HEK293 (cell line): ENCODE measurements at regions not wholly inside any gene's neighbourhood (a gene's known extent, or its start where the extent isn't known, plus 50 kb on each side); places are given as distances from the start of the nearest gene placed in this dataset.

ENCODE experiments used
- GLIS1 ChIP-seq: fragments of 450-650 bp; formaldehyde crosslinking; IDR thresholded peaks from 2 replicates; pipeline ENCODE4 v1.5.1; 2016; ENCODE audit warnings: missing biosample characterization, missing genetic modification characterization
- GLIS2 ChIP-seq: fragments of 450-650 bp; formaldehyde crosslinking; IDR thresholded peaks from 2 replicates; pipeline ENCODE4 v1.5.1; 2016; ENCODE audit warnings: missing biosample characterization, missing genetic modification characterization
- KLF8 ChIP-seq: fragments of 450-650 bp; formaldehyde crosslinking; IDR thresholded peaks from 2 replicates; pipeline ENCODE4 v1.5.1; 2016; ENCODE audit warnings: missing biosample characterization, missing genetic modification characterization
- MYNN ChIP-seq: fragments of 450-650 bp; formaldehyde crosslinking; IDR thresholded peaks from 2 replicates; pipeline ENCODE4 v1.5.1; 2016; ENCODE audit warnings: missing biosample characterization, missing genetic modification characterization, borderline replicate concordance
- OSR2 ChIP-seq: fragments of 450-650 bp; formaldehyde crosslinking; IDR thresholded peaks from 2 replicates; pipeline ENCODE4 v1.5.1; 2016; ENCODE audit warnings: missing biosample characterization, missing genetic modification characterization
- SCRT2 ChIP-seq: fragments of 450-650 bp; formaldehyde crosslinking; IDR thresholded peaks from 2 replicates; pipeline ENCODE4 v1.5.1; 2016; ENCODE audit warnings: missing biosample characterization, missing genetic modification characterization
- SETDB1 ChIP-seq: IDR thresholded peaks from one replicate; pipeline ENCODE4 v1.6.1; 2017; ENCODE audit warnings: mild to moderate bottlenecking, low read length, moderate library complexity, mixed read lengths; ENCODE audit not compliant: insufficient read length
- SP7 ChIP-seq: fragments of 450-650 bp; formaldehyde crosslinking; IDR thresholded peaks from 2 replicates; pipeline ENCODE4 v1.5.1; 2016; ENCODE audit warnings: missing biosample characterization, missing genetic modification characterization
- TCF7L2 ChIP-seq: IDR thresholded peaks from 2 replicates; pipeline ENCODE4 v1.6.1; 2011; ENCODE audit warnings: low read depth, mild to moderate bottlenecking, inconsistent platforms, low read length, moderate library complexity, borderline replicate concordance
- ZBTB7A ChIP-seq: fragments of 450-650 bp; formaldehyde crosslinking; IDR thresholded peaks from 2 replicates; pipeline ENCODE4 v1.5.1; 2016; ENCODE audit warnings: low read depth, missing biosample characterization, missing genetic modification characterization
- ZEB2 ChIP-seq: fragments of 450-650 bp; formaldehyde crosslinking; IDR thresholded peaks from 2 replicates; pipeline ENCODE4 v1.5.1; 2016; ENCODE audit warnings: missing biosample characterization, missing genetic modification characterization
- ZNF155 ChIP-seq: fragments of 450-650 bp; formaldehyde crosslinking; IDR thresholded peaks from 2 replicates; pipeline ENCODE4 v1.5.1; 2016; ENCODE audit warnings: missing biosample characterization, missing genetic modification characterization
- ZNF184 ChIP-seq: fragments of 450-650 bp; IDR thresholded peaks from 2 replicates; pipeline ENCODE4 v1.5.1; 2018; ENCODE audit warnings: missing biosample characterization, mild to moderate bottlenecking, missing genetic modification characterization
- ZNF266 ChIP-seq: fragments of 450-650 bp; formaldehyde crosslinking; IDR thresholded peaks from 2 replicates; pipeline ENCODE4 v1.5.1; 2016; ENCODE audit warnings: missing biosample characterization, missing genetic modification characterization, low read depth
- ZNF302 ChIP-seq: fragments of 450-650 bp; formaldehyde crosslinking; IDR thresholded peaks from 2 replicates; pipeline ENCODE4 v1.5.1; 2016; ENCODE audit warnings: missing biosample characterization, missing genetic modification characterization, low read depth
- ZNF354C ChIP-seq: fragments of 450-650 bp; formaldehyde crosslinking; IDR thresholded peaks from 2 replicates; pipeline ENCODE4 v1.5.1; 2016; ENCODE audit warnings: missing biosample characterization, missing genetic modification characterization, low read depth, borderline replicate concordance
- ZNF416 ChIP-seq: fragments of 450-650 bp; formaldehyde crosslinking; IDR thresholded peaks from 2 replicates; pipeline ENCODE4 v1.5.1; 2016; ENCODE audit warnings: missing biosample characterization, missing genetic modification characterization
- ZNF48 ChIP-seq: fragments of 450-650 bp; formaldehyde crosslinking; IDR thresholded peaks from 2 replicates; pipeline ENCODE4 v1.5.1; 2016; ENCODE audit warnings: missing biosample characterization, missing genetic modification characterization
- ZNF514 ChIP-seq: fragments of 450-650 bp; formaldehyde crosslinking; IDR thresholded peaks from 2 replicates; pipeline ENCODE4 v1.5.1; 2016; ENCODE audit warnings: missing biosample characterization, missing genetic modification characterization
- ZNF555 ChIP-seq: fragments of 450-650 bp; formaldehyde crosslinking; conservative IDR thresholded peaks from 2 replicates; pipeline ENCODE4 v1.5.1; 2017; ENCODE audit warnings: missing biosample characterization, mild to moderate bottlenecking, missing genetic modification characterization, inconsistent platforms
- ZNF558 ChIP-seq: fragments of 450-650 bp; formaldehyde crosslinking; IDR thresholded peaks from 2 replicates; pipeline ENCODE4 v1.5.1; 2016; ENCODE audit warnings: missing biosample characterization, missing genetic modification characterization
- ZNF561 ChIP-seq: fragments of 450-650 bp; IDR thresholded peaks from 2 replicates; pipeline ENCODE4 v1.5.1; 2018; ENCODE audit warnings: missing biosample characterization, missing genetic modification characterization, borderline replicate concordance
- ZNF600 ChIP-seq: fragments of 450-650 bp; formaldehyde crosslinking; IDR thresholded peaks from 2 replicates; pipeline ENCODE4 v1.5.1; 2016; ENCODE audit warnings: missing biosample characterization, missing genetic modification characterization
- ZNF624 ChIP-seq: fragments of 450-650 bp; formaldehyde crosslinking; IDR thresholded peaks from 2 replicates; pipeline ENCODE4 v1.5.1; 2017; ENCODE audit warnings: missing biosample characterization, missing genetic modification characterization
- ZNF654 ChIP-seq: fragments of 450-650 bp; formaldehyde crosslinking; IDR thresholded peaks from 2 replicates; pipeline ENCODE4 v1.5.1; 2016; ENCODE audit warnings: low read depth, missing biosample characterization, missing genetic modification characterization
- ZNF768 ChIP-seq: fragments of 450-650 bp; formaldehyde crosslinking; IDR thresholded peaks from 2 replicates; pipeline ENCODE4 v1.5.1; 2018; ENCODE audit warnings: missing biosample characterization, mild to moderate bottlenecking, missing genetic modification characterization
- ZNF785 ChIP-seq: fragments of 450-650 bp; formaldehyde crosslinking; IDR thresholded peaks from 2 replicates; pipeline ENCODE4 v1.5.1; 2016; ENCODE audit warnings: missing biosample characterization, missing genetic modification characterization
- TF ChIP-seq, protein P1 (sequence below): fragments of 450-650 bp; formaldehyde crosslinking; IDR thresholded peaks from 2 replicates; pipeline ENCODE4 v1.5.1; 2016; ENCODE audit warnings: missing biosample characterization, missing genetic modification characterization
- TF ChIP-seq, protein P2 (sequence below): fragments of 450-650 bp; formaldehyde crosslinking; conservative IDR thresholded peaks from 2 replicates; pipeline ENCODE4 v1.5.1; 2016; ENCODE audit warnings: low read depth, missing biosample characterization, missing genetic modification characterization
- TF ChIP-seq, protein P3 (sequence below): fragments of 450-650 bp; formaldehyde crosslinking; IDR thresholded peaks from 2 replicates; pipeline ENCODE4 v1.5.0; 2017; ENCODE audit warnings: missing biosample characterization, missing genetic modification characterization, borderline replicate concordance
- TF ChIP-seq, protein P4 (sequence below): fragments of 450-650 bp; formaldehyde crosslinking; IDR thresholded peaks from 2 replicates; pipeline ENCODE4 v1.5.1; 2016; ENCODE audit warnings: missing biosample characterization, missing genetic modification characterization

DNA sequence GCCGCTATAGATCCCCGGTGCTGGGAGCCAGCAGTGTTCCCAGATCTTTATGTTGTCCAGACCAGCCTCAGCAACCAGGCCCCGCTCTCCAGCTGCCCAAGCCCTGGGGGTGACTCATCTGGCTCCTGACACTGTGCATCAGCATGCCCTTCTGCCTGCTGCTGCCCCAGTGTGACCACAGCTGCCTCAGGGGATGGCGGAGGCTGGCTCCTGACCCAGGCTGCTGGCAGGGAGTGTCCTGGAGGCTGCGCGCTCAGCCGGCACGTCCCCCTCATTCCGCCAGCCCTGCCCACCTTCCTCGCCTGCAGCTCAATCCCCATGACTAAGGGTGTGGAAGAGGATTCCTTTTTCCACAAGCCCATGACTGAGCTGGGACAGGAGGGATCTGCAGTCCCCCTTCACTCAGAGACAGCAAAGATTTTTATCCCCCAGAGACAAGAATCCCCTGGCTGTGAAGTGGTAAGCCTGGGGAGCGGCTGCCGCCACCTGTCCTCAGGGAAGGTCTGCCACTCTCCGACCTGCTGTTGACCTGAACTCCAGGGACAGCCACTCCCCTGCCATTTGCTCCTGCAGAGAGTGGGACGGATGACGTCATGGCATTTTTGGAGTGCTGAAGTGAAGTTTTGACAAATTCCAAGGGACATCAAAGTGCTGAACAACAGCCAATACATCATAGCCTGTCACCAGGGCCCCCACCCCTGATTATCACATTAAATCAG is 182.8 kb upstream of the BMPER start (continued):
- TF ChIP-seq ZNF354C (tag by site-specific recombination) = no peak
- TF ChIP-seq, protein P1, sequence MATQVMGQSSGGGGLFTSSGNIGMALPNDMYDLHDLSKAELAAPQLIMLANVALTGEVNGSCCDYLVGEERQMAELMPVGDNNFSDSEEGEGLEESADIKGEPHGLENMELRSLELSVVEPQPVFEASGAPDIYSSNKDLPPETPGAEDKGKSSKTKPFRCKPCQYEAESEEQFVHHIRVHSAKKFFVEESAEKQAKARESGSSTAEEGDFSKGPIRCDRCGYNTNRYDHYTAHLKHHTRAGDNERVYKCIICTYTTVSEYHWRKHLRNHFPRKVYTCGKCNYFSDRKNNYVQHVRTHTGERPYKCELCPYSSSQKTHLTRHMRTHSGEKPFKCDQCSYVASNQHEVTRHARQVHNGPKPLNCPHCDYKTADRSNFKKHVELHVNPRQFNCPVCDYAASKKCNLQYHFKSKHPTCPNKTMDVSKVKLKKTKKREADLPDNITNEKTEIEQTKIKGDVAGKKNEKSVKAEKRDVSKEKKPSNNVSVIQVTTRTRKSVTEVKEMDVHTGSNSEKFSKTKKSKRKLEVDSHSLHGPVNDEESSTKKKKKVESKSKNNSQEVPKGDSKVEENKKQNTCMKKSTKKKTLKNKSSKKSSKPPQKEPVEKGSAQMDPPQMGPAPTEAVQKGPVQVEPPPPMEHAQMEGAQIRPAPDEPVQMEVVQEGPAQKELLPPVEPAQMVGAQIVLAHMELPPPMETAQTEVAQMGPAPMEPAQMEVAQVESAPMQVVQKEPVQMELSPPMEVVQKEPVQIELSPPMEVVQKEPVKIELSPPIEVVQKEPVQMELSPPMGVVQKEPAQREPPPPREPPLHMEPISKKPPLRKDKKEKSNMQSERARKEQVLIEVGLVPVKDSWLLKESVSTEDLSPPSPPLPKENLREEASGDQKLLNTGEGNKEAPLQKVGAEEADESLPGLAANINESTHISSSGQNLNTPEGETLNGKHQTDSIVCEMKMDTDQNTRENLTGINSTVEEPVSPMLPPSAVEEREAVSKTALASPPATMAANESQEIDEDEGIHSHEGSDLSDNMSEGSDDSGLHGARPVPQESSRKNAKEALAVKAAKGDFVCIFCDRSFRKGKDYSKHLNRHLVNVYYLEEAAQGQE (tag by site-specific recombination) = no peak
- TF ChIP-seq ZEB2 = peak; percentile 54; the same call in 1 of the 2 replicates
- TF ChIP-seq ZNF184 (tag by site-specific recombination) = no peak
- TF ChIP-seq, protein P2, sequence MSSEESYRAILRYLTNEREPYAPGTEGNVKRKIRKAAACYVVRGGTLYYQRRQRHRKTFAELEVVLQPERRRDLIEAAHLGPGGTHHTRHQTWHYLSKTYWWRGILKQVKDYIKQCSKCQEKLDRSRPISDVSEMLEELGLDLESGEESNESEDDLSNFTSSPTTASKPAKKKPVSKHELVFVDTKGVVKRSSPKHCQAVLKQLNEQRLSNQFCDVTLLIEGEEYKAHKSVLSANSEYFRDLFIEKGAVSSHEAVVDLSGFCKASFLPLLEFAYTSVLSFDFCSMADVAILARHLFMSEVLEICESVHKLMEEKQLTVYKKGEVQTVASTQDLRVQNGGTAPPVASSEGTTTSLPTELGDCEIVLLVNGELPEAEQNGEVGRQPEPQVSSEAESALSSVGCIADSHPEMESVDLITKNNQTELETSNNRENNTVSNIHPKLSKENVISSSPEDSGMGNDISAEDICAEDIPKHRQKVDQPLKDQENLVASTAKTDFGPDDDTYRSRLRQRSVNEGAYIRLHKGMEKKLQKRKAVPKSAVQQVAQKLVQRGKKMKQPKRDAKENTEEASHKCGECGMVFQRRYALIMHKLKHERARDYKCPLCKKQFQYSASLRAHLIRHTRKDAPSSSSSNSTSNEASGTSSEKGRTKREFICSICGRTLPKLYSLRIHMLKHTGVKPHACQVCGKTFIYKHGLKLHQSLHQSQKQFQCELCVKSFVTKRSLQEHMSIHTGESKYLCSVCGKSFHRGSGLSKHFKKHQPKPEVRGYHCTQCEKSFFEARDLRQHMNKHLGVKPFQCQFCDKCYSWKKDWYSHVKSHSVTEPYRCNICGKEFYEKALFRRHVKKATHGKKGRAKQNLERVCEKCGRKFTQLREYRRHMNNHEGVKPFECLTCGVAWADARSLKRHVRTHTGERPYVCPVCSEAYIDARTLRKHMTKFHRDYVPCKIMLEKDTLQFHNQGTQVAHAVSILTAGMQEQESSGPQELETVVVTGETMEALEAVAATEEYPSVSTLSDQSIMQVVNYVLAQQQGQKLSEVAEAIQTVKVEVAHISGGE = no peak
- peak; percentile 61 for TF ChIP-seq GLIS2
- TF ChIP-seq, protein P3, sequence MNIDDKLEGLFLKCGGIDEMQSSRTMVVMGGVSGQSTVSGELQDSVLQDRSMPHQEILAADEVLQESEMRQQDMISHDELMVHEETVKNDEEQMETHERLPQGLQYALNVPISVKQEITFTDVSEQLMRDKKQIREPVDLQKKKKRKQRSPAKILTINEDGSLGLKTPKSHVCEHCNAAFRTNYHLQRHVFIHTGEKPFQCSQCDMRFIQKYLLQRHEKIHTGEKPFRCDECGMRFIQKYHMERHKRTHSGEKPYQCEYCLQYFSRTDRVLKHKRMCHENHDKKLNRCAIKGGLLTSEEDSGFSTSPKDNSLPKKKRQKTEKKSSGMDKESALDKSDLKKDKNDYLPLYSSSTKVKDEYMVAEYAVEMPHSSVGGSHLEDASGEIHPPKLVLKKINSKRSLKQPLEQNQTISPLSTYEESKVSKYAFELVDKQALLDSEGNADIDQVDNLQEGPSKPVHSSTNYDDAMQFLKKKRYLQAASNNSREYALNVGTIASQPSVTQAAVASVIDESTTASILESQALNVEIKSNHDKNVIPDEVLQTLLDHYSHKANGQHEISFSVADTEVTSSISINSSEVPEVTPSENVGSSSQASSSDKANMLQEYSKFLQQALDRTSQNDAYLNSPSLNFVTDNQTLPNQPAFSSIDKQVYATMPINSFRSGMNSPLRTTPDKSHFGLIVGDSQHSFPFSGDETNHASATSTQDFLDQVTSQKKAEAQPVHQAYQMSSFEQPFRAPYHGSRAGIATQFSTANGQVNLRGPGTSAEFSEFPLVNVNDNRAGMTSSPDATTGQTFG (tag by site-specific recombination) = no peak
- no peak for TF ChIP-seq ZBTB7A
- no peak for TF ChIP-seq ZNF624 (tag by site-specific recombination)
- no peak for TF ChIP-seq ZNF555 (tag by site-specific recombination)
- no peak for TF ChIP-seq SETDB1
- peak; percentile 90 for TF ChIP-seq ZNF600 (tag by site-specific recombination)
- TF ChIP-seq ZNF514 = no peak
- no peak for TF ChIP-seq ZNF558 (tag by site-specific recombination)
- peak; percentile 84 for TF ChIP-seq GLIS1 (tag by site-specific recombination)
- no peak for TF ChIP-seq KLF8 (tag by site-specific recombination)
- TF ChIP-seq ZNF785 = no peak
- TF ChIP-seq ZNF48 (tag by site-specific recombination) = no peak
- TF ChIP-seq MYNN (tag by site-specific recombination) = no peak
- TF ChIP-seq ZNF302 = no peak
- peak; percentile 78; the same call in 1 of the 2 replicates for TF ChIP-seq SP7 (tag by site-specific recombination)
- no peak for TF ChIP-seq ZNF155 (tag by site-specific recombination)
- TF ChIP-seq, protein P4, sequence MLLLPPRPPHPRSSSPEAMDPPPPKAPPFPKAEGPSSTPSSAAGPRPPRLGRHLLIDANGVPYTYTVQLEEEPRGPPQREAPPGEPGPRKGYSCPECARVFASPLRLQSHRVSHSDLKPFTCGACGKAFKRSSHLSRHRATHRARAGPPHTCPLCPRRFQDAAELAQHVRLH = no peak
- peak; percentile 89 for TF ChIP-seq OSR2 (tag by site-specific recombination)
- TF ChIP-seq SCRT2 (tag by site-specific recombination) = no peak
- TF ChIP-seq TCF7L2 = peak; percentile 98
- TF ChIP-seq ZNF654 = no peak
- TF ChIP-seq ZNF416 (tag by site-specific recombination) = no peak
- TF ChIP-seq ZNF768 (tag by site-specific recombination) = no peak
- no peak for TF ChIP-seq ZNF561 (tag by site-specific recombination)
- no peak for TF ChIP-seq ZNF266
